GM23248 (cell line): ENCODE measurements at regions not wholly inside any gene's neighbourhood (a gene's known extent, or its start where the extent isn't known, plus 50 kb on each side); places are given as distances from the start of the nearest gene placed in this dataset.

ENCODE experiments used
- EZH2 ChIP-seq: fragments of 200-600 bp; sonication (generic); IDR thresholded peaks from 2 replicates; pipeline ENCODE4 v1.6.1; 2018; ENCODE audit warnings: antibody characterized with exemption, mild to moderate bottlenecking; ENCODE audit not compliant: insufficient read depth, poor library complexity, severe bottlenecking
- EZH2phosphoT487 ChIP-seq: fragments of 200-600 bp; sonication (generic); IDR thresholded peaks from 2 replicates; pipeline ENCODE4 v1.6.1; 2018; ENCODE audit warnings: antibody characterized with exemption, moderate library complexity, mild to moderate bottlenecking, low read depth; ENCODE audit not compliant: insufficient read depth

DNA sequence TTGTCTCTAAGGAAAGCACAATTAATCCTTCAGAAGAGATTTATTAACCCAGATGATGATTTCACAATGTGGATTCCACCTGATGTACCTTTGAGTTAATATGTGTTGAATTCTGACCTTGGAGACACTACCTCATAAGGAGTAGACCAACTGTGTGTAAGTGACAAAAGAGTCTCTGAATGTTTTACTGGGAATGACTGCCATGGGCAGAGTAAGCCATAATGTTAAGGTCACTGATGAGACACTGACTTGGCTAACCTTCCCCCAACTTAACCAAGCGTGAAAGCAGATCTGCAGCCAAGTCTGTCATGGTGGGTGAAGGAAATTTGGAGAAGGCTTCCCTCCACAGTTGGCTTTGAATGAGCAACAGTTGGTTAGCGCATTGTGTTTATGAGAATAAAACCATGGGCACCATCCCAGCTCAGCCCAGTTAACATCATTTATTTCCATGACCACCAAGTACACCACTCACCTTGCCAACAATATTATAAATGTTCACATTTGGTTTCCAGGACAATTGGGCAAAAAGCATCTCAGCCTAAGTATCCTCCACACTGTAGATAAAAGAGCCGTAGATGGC, 618.5 kb downstream of the KCNJ2 start:
- TF ChIP-seq EZH2 (no peak), EZH2phosphoT487 (no peak)
